ENCODE measurements at regions not wholly inside any gene's neighbourhood (a gene's known extent, or its start where the extent isn't known, plus 50 kb on each side); places are given as distances from the start of the nearest gene placed in this dataset.

DNA sequence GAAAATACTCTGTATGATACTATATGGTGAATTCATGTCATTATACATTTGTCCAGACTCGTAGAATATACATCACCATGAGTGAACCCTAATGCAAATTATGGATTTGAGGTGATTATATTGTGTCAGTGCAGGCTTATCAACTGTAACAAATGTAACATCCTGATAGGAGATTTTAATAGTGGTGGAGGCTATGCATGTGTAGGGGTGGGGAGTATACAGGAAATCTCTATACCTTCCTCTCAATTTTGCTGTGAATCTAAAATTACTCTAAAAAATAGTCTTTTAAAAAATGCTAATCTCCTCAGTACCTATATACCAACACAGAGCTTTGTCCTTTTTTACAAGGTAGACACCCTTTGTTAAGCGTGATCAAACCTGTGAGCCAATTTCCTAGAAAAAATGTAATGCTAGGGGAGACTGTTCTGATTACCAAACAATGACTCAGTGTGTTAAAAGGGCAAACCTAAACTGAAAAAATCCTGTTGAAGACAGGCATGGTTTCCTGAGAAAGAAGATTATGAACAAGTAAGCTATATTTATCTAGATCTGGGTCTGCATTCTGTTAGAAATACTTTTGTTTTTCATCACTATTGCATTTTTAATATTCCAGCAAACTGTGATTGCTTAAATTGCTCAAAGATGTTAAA, 170.9 kb downstream of the DUSP6 start:
- TF ChIP-seq GATA3 (IDR thresholded peaks at IDR 0.05; ENCODE audit: low read depth, low read length) (no peak), GATA2 (IDR thresholded peaks at IDR 0.05; ENCODE audit: low read depth, low read length) (no peak)
